HEK293 (cell line): ENCODE measurements at regions not wholly inside any gene's neighbourhood (a gene's known extent, or its start where the extent isn't known, plus 50 kb on each side); places are given as distances from the start of the nearest gene placed in this dataset.

Source experiments
- CTCF ChIA-PET: fragments of 350-600 bp; formaldehyde crosslinking; extraction: SDS; loops from one replicate; lab custom pipeline; 2021; ENCODE audit warnings: antibody characterized with exemption; lab: Yijun Ruan, JAX
- POLR2A ChIA-PET: fragments of 300-600 bp; formaldehyde crosslinking; extraction: SDS; loops from one replicate; lab custom pipeline; 2020; ENCODE audit warnings: antibody characterized with exemption, inconsistent platforms; lab: Yijun Ruan, JAX
- H3K27ac ChIP-seq: fragments of 200-500 bp; sonication (Bioruptor generic); 2 replicates; pipeline ENCODE4 v1.5.1; 2014; ENCODE audit warnings: low read depth, low read length, control low read depth, inconsistent platforms; ENCODE audit errors: extremely low read depth
- H3K36me3 ChIP-seq, 2 experiments: fragments of 200-500 bp in 1 of 2; sonication (Bioruptor generic) in 1 of 2; 1 replicate in 1 of 2; 2 replicates in 1 of 2; pipeline ENCODE4 v1.5.1; 2014 to 2017; ENCODE audit warnings: inconsistent platforms in 2 of 2, low read length in 2 of 2; ENCODE audit not compliant: control insufficient read depth in 2 of 2, insufficient read depth in 1 of 2
- H3K4me1 ChIP-seq: fragments of 200-500 bp; sonication (Bioruptor generic); 2 replicates; pipeline ENCODE4 v1.5.1; 2014; ENCODE audit warnings: mild to moderate bottlenecking, low read length, inconsistent platforms; ENCODE audit not compliant: control insufficient read depth, insufficient read depth
- H3K4me3 ChIP-seq: 2 replicates; pipeline ENCODE4 v1.5.1; 2011; ENCODE audit warnings: low read depth, mild to moderate bottlenecking, control low read depth, low read length, moderate library complexity
- H3K9me3 ChIP-seq: fragments of 200-500 bp; sonication (Bioruptor generic); 2 replicates; pipeline ENCODE4 v1.5.1; 2014; ENCODE audit warnings: low read depth, low read length, inconsistent platforms; ENCODE audit not compliant: control insufficient read depth, insufficient read depth
- CTCF ChIP-seq: fragments of 450-650 bp; formaldehyde crosslinking; IDR thresholded peaks from 2 replicates; pipeline ENCODE4 v1.5.1; 2016; ENCODE audit warnings: missing biosample characterization, missing genetic modification characterization
- GFI1B ChIP-seq: fragments of 450-650 bp; formaldehyde crosslinking; IDR thresholded peaks from 2 replicates; pipeline ENCODE4 v1.5.1; 2016; ENCODE audit warnings: missing biosample characterization, missing genetic modification characterization
- KLF17 ChIP-seq: fragments of 450-650 bp; formaldehyde crosslinking; IDR thresholded peaks from 2 replicates; pipeline ENCODE4 v1.5.1; 2016; ENCODE audit warnings: missing biosample characterization, missing genetic modification characterization
- KLF7 ChIP-seq: fragments of 450-650 bp; formaldehyde crosslinking; IDR thresholded peaks from 2 replicates; pipeline ENCODE4 v1.5.1; 2016; ENCODE audit warnings: missing biosample characterization, missing genetic modification characterization, borderline replicate concordance
- KLF8 ChIP-seq: fragments of 450-650 bp; formaldehyde crosslinking; IDR thresholded peaks from 2 replicates; pipeline ENCODE4 v1.5.1; 2016; ENCODE audit warnings: missing biosample characterization, missing genetic modification characterization
- SALL2 ChIP-seq: fragments of 450-650 bp; formaldehyde crosslinking; IDR thresholded peaks from 2 replicates; pipeline ENCODE4 v1.5.0; 2017; ENCODE audit warnings: missing biosample characterization, mild to moderate bottlenecking, missing genetic modification characterization, borderline replicate concordance
- SETDB1 ChIP-seq: IDR thresholded peaks from one replicate; pipeline ENCODE4 v1.6.1; 2017; ENCODE audit warnings: mild to moderate bottlenecking, low read length, moderate library complexity, mixed read lengths; ENCODE audit not compliant: insufficient read length
- TCF7L2 ChIP-seq: IDR thresholded peaks from 2 replicates; pipeline ENCODE4 v1.6.1; 2011; ENCODE audit warnings: low read depth, mild to moderate bottlenecking, inconsistent platforms, low read length, moderate library complexity, borderline replicate concordance
- ZNF146 ChIP-seq: fragments of 450-650 bp; formaldehyde crosslinking; IDR thresholded peaks from 2 replicates; pipeline ENCODE4 v1.5.1; 2016; ENCODE audit warnings: missing biosample characterization, missing genetic modification characterization
- ZNF292 ChIP-seq: fragments of 450-650 bp; formaldehyde crosslinking; IDR thresholded peaks from 2 replicates; pipeline ENCODE4 v1.5.1; 2016; ENCODE audit warnings: low read depth, missing biosample characterization, missing genetic modification characterization, borderline replicate concordance
- ZNF391 ChIP-seq: fragments of 450-650 bp; formaldehyde crosslinking; IDR thresholded peaks from 2 replicates; pipeline ENCODE4 v1.5.1; 2016; ENCODE audit warnings: low read depth, missing biosample characterization, missing genetic modification characterization, borderline replicate concordance
- ZNF473 ChIP-seq: fragments of 450-650 bp; formaldehyde crosslinking; IDR thresholded peaks from 2 replicates; pipeline ENCODE4 v1.5.1; 2017; ENCODE audit warnings: missing biosample characterization, missing genetic modification characterization
- ZNF629 ChIP-seq: fragments of 450-650 bp; formaldehyde crosslinking; IDR thresholded peaks from 2 replicates; pipeline ENCODE4 v1.5.1; 2017; ENCODE audit warnings: missing biosample characterization, missing genetic modification characterization
- ZNF677 ChIP-seq: fragments of 450-650 bp; IDR thresholded peaks from 2 replicates; pipeline ENCODE4 v1.5.0; 2018; ENCODE audit warnings: missing biosample characterization, mild to moderate bottlenecking, missing genetic modification characterization, moderate library complexity
- ZNF777 ChIP-seq: fragments of 450-650 bp; formaldehyde crosslinking; IDR thresholded peaks from 2 replicates; pipeline ENCODE4 v1.5.1; 2017; ENCODE audit warnings: missing biosample characterization, missing genetic modification characterization, borderline replicate concordance
- TF ChIP-seq, protein P1 (sequence below): fragments of 450-650 bp; formaldehyde crosslinking; IDR thresholded peaks from 2 replicates; pipeline ENCODE4 v1.5.1; 2016; ENCODE audit warnings: missing biosample characterization, missing genetic modification characterization
- TF ChIP-seq, protein P2 (sequence below): fragments of 450-650 bp; formaldehyde crosslinking; IDR thresholded peaks from 2 replicates; pipeline ENCODE4 v1.5.1; 2017; ENCODE audit warnings: missing biosample characterization, missing genetic modification characterization
- TF ChIP-seq, protein P3 (sequence below): fragments of 450-650 bp; formaldehyde crosslinking; IDR thresholded peaks from 2 replicates; pipeline ENCODE4 v1.5.0; 2017; ENCODE audit warnings: missing biosample characterization, missing genetic modification characterization, borderline replicate concordance

GRCh38 chr14:30193101-30193500 lies 265.5 kb upstream of the PRKD1 start (continued):
- TF ChIP-seq ZNF391 (tag by site-specific recombination) = no peak
- no peak for TF ChIP-seq KLF8 (tag by site-specific recombination)
- no peak for TF ChIP-seq GFI1B (tag by site-specific recombination)
- no peak for TF ChIP-seq ZNF777

DNA sequence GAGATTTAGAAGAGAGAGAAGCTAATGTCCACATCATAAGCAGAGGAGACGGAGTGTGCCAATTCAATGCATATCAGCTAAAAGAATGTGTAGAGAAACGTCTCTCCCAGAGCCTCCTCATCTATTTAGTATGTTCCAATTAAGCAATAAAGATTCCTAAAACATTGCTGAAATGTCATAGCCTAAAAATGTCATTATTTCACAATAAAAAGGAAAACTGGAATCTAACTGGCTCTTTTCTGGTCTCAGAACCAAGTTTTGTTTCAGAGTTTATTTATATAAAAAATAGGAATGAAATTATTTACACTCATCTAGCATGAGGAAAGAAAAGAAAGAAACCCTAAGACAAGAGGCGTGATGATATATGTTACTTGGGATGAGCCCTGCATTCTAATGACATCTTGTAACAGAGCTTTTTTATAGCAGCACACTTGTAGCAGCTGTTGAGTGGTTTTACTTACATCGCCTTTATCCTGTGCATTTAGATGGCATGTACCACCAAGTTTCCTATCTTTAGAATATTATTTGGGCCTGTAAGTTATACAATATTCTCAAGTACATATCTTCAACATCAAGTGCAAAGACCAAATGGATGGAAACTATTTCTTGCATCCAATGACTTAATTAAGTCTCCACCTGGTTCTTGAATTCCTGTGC lies 266.3 kb upstream of the PRKD1 start:
- H3K36me3 ChIP-seq = no peaks in the 10 kb centered on the region
- TF ChIP-seq KLF17 (tag by site-specific recombination) (no peak), ZNF292 (tag by site-specific recombination) (no peak), ZNF677 (tag by site-specific recombination) (no peak), SALL2 (no peak), ZNF629 (tag by site-specific recombination) (no peak), TCF7L2 (no peak), ZNF473 (tag by site-specific recombination) (no peak), CTCF (tag by site-specific recombination) (no peak), ZNF146 (tag by site-specific recombination) (no peak), KLF7 (no peak), SETDB1 (no peak)
- TF ChIP-seq, protein P1, sequence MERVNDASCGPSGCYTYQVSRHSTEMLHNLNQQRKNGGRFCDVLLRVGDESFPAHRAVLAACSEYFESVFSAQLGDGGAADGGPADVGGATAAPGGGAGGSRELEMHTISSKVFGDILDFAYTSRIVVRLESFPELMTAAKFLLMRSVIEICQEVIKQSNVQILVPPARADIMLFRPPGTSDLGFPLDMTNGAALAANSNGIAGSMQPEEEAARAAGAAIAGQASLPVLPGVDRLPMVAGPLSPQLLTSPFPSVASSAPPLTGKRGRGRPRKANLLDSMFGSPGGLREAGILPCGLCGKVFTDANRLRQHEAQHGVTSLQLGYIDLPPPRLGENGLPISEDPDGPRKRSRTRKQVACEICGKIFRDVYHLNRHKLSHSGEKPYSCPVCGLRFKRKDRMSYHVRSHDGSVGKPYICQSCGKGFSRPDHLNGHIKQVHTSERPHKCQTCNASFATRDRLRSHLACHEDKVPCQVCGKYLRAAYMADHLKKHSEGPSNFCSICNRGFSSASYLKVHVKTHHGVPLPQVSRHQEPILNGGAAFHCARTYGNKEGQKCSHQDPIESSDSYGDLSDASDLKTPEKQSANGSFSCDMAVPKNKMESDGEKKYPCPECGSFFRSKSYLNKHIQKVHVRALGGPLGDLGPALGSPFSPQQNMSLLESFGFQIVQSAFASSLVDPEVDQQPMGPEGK (tag by site-specific recombination) = no peak
- TF ChIP-seq, protein P2, sequence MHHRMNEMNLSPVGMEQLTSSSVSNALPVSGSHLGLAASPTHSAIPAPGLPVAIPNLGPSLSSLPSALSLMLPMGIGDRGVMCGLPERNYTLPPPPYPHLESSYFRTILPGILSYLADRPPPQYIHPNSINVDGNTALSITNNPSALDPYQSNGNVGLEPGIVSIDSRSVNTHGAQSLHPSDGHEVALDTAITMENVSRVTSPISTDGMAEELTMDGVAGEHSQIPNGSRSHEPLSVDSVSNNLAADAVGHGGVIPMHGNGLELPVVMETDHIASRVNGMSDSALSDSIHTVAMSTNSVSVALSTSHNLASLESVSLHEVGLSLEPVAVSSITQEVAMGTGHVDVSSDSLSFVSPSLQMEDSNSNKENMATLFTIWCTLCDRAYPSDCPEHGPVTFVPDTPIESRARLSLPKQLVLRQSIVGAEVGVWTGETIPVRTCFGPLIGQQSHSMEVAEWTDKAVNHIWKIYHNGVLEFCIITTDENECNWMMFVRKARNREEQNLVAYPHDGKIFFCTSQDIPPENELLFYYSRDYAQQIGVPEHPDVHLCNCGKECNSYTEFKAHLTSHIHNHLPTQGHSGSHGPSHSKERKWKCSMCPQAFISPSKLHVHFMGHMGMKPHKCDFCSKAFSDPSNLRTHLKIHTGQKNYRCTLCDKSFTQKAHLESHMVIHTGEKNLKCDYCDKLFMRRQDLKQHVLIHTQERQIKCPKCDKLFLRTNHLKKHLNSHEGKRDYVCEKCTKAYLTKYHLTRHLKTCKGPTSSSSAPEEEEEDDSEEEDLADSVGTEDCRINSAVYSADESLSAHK (tag by site-specific recombination) = no peak
- TF ChIP-seq, protein P3, sequence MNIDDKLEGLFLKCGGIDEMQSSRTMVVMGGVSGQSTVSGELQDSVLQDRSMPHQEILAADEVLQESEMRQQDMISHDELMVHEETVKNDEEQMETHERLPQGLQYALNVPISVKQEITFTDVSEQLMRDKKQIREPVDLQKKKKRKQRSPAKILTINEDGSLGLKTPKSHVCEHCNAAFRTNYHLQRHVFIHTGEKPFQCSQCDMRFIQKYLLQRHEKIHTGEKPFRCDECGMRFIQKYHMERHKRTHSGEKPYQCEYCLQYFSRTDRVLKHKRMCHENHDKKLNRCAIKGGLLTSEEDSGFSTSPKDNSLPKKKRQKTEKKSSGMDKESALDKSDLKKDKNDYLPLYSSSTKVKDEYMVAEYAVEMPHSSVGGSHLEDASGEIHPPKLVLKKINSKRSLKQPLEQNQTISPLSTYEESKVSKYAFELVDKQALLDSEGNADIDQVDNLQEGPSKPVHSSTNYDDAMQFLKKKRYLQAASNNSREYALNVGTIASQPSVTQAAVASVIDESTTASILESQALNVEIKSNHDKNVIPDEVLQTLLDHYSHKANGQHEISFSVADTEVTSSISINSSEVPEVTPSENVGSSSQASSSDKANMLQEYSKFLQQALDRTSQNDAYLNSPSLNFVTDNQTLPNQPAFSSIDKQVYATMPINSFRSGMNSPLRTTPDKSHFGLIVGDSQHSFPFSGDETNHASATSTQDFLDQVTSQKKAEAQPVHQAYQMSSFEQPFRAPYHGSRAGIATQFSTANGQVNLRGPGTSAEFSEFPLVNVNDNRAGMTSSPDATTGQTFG (tag by site-specific recombination) = no peak
- TF ChIP-seq, all 188 proteins: peak for 0
- CTCF ChIA-PET = no interaction called here
- H3K9me3 ChIP-seq = no peaks in the 10 kb centered on the region
- no peak overlapping the region for H3K4me3 ChIP-seq
- H3K27ac ChIP-seq = no peak overlapping the region
- no peaks in the 10 kb centered on the region for H3K4me1 ChIP-seq
- POLR2A ChIA-PET = no interaction called here
